C4-2B (cell line): ENCODE measurements at regions not wholly inside any gene's neighbourhood (a gene's known extent, or its start where the extent isn't known, plus 50 kb on each side); places are given as distances from the start of the nearest gene placed in this dataset.

ENCODE experiments used
- CTCF ChIP-seq: fragments of 450-650 bp; conservative IDR thresholded peaks from 2 replicates; pipeline ENCODE4 v1.5.1; 2017; ENCODE audit warnings: mild to moderate bottlenecking
- ZFX ChIP-seq: fragments of 450-650 bp; IDR thresholded peaks from 2 replicates; pipeline ENCODE4 v1.6.1; 2017

- TF ChIP-seq CTCF, result no peak
- no peak for TF ChIP-seq ZFX
These were observed 160.9 kb downstream of the SOD2 start for GRCh38 chr6:159532155-159532554.
